H1 (cell line): ENCODE measurements at regions not wholly inside any gene's neighbourhood (a gene's known extent, or its start where the extent isn't known, plus 50 kb on each side); places are given as distances from the start of the nearest gene placed in this dataset.

Source experiments
- CTCF ChIA-PET: fragments of 300-600 bp; sonication (Branson Sonifier 250); formaldehyde crosslinking; loops from one replicate; lab custom pipeline; 2021; ENCODE audit not compliant: partially characterized antibody; lab: Charles Lee
- POLR2A ChIA-PET: fragments of 300-600 bp; sonication (Branson Sonifier 250); formaldehyde crosslinking; loops from one replicate; lab custom pipeline; 2021; ENCODE audit warnings: inconsistent platforms; ENCODE audit not compliant: partially characterized antibody; lab: Charles Lee
- DNase-seq, 2 experiments: peaks; one replicate each; pipeline versions ENCODE4 v3.0.0 to v3.0.0-alpha.2; 2010 to 2022; ENCODE audit warnings: low spot score in 2 of 2, low read depth in 1 of 2, mixed read lengths in 1 of 2
- FAIRE-seq: peaks from 2 replicates; lab custom pipeline; 2011; peaks lifted over from hg19 to GRCh38; lab: Jason Lieb, UNC
- H2AFZ ChIP-seq: 2 replicates; pipeline ENCODE4 v1.8.1; 2012; ENCODE audit warnings: low read length, inconsistent platforms
- H2AK5ac ChIP-seq: 2 replicates; pipeline ENCODE4 v1.6.1; 2013; ENCODE audit warnings: low read depth, low read length
- H2BK120ac ChIP-seq: replicated peaks from 2 replicates; pipeline ENCODE3; 2013; ENCODE audit warnings: low read depth, low read length, inconsistent platforms
- H2BK12ac ChIP-seq: 2 replicates; pipeline ENCODE4 v1.6.1; 2013; ENCODE audit warnings: low read depth, low read length
- H2BK15ac ChIP-seq: 2 replicates; pipeline ENCODE4 v1.6.1; 2013; ENCODE audit warnings: low read length
- H2BK20ac ChIP-seq: 2 replicates; pipeline ENCODE4 v1.6.1; 2013; ENCODE audit warnings: low read length
- H2BK5ac ChIP-seq: 2 replicates; pipeline ENCODE4 v1.6.1; 2013; ENCODE audit warnings: low read depth, low read length
- H3K14ac ChIP-seq: 2 replicates; pipeline ENCODE4 v1.6.1; 2013; ENCODE audit warnings: inconsistent platforms; ENCODE audit not compliant: insufficient read length
- H3K18ac ChIP-seq: 2 replicates; pipeline ENCODE4 v1.6.1; 2013; ENCODE audit warnings: low read length; ENCODE audit errors: extremely low read depth
- H3K23ac ChIP-seq: 2 replicates; pipeline ENCODE4 v1.6.1; 2013; ENCODE audit warnings: inconsistent platforms; ENCODE audit not compliant: insufficient read length
- H3K23me2 ChIP-seq: 2 replicates; pipeline ENCODE4 v1.6.1; 2013; ENCODE audit warnings: low read depth, low read length
- H3K27ac ChIP-seq: 2 replicates; pipeline ENCODE4 v1.6.1; 2011; ENCODE audit warnings: low read depth, low read length, inconsistent platforms
- H3K27me3 ChIP-seq, 4 experiments: replicated peaks in 1 of 4; 1 replicate in 1 of 4; 2 replicates in 3 of 4; pipeline versions ENCODE4 v1.6.1 to v1.8.1; 2011 to 2013; ENCODE audit warnings: low read length in 3 of 4, mild to moderate bottlenecking in 3 of 4, inconsistent platforms in 2 of 4, mixed read lengths in 2 of 4, moderate library complexity in 1 of 4; ENCODE audit not compliant: control insufficient read depth in 3 of 4, insufficient read depth in 3 of 4; ENCODE audit errors: extremely low read depth in 1 of 4
- H3K36me3 ChIP-seq, 4 experiments: 2 replicates each; pipeline versions ENCODE4 v1.6.1 to v1.8.1; 2011 to 2013; ENCODE audit warnings: mild to moderate bottlenecking in 4 of 4, low read length in 3 of 4, moderate library complexity in 2 of 4, control low read depth in 1 of 4, inconsistent platforms in 1 of 4; ENCODE audit not compliant: insufficient read depth in 4 of 4, control insufficient read depth in 2 of 4
- H3K4ac ChIP-seq: replicated peaks from 2 replicates; pipeline ENCODE3; 2013; ENCODE audit warnings: low read length, low read depth, mixed read lengths, inconsistent platforms; ENCODE audit not compliant: insufficient read length
- H3K4me1 ChIP-seq, 4 experiments: replicated peaks in 1 of 4; 1 replicate in 1 of 4; 2 replicates in 3 of 4; pipeline versions ENCODE4 v1.6.1 to v1.8.1; 2011 to 2013; ENCODE audit warnings: low read length in 3 of 4, inconsistent platforms in 2 of 4, mixed read lengths in 1 of 4; ENCODE audit not compliant: insufficient read depth in 4 of 4, control insufficient read depth in 3 of 4
- H3K4me2 ChIP-seq, 2 experiments: 2 replicates each; pipeline versions ENCODE4 v1.6.1 to v1.8.1; 2011 to 2013; ENCODE audit warnings: low read depth in 2 of 2, low read length in 2 of 2, control low read depth in 1 of 2, inconsistent platforms in 1 of 2, mild to moderate bottlenecking in 1 of 2; ENCODE audit not compliant: insufficient read depth in 1 of 2
- H3K4me3 ChIP-seq, 4 experiments: fragments of 200-600, 300-600 bp in 1 of 4; sonication (generic), shearing (Covaris generic), sonication (Bioruptor Twin) in 1 of 4; 2 replicates each; pipeline versions ENCODE4 v1.5.1 to v1.8.1; 2011 to 2016; ENCODE audit warnings: low read length in 4 of 4, low read depth in 3 of 4, control low read depth in 2 of 4, inconsistent platforms in 2 of 4, mild to moderate bottlenecking in 2 of 4, mixed read lengths in 1 of 4, moderate library complexity in 1 of 4; ENCODE audit not compliant: insufficient read depth in 2 of 4; ENCODE audit errors: extremely low read depth in 1 of 4
- H3K56ac ChIP-seq: replicated peaks from 2 replicates; pipeline ENCODE3; 2013; ENCODE audit warnings: low read depth, mild to moderate bottlenecking, mixed read lengths, low read length, inconsistent platforms; ENCODE audit not compliant: insufficient read length
- H3K79me1 ChIP-seq: 2 replicates; pipeline ENCODE4 v1.6.1; 2013; ENCODE audit warnings: low read depth, low read length, control low read depth
- H3K79me2 ChIP-seq, 2 experiments: 2 replicates each; pipeline versions ENCODE4 v1.6.1 to v1.8.1; 2012 to 2013; ENCODE audit warnings: low read length in 2 of 2, mild to moderate bottlenecking in 2 of 2, inconsistent platforms in 1 of 2; ENCODE audit not compliant: insufficient read depth in 2 of 2, control insufficient read depth in 1 of 2
- H3K9ac ChIP-seq, 4 experiments: replicated peaks in 1 of 4; 1 replicate in 1 of 4; 2 replicates in 3 of 4; pipeline versions ENCODE4 v1.6.1 to v1.8.1; 2011 to 2013; ENCODE audit warnings: low read depth in 3 of 4, low read length in 3 of 4, control low read depth in 2 of 4, mild to moderate bottlenecking in 2 of 4, moderate library complexity in 2 of 4, inconsistent platforms in 1 of 4; ENCODE audit errors: extremely low read depth in 1 of 4
- H3K9me3 ChIP-seq, 2 experiments: 2 replicates each; pipeline versions ENCODE4 v1.6.1 to v1.8.1; 2012 to 2013; ENCODE audit warnings: mild to moderate bottlenecking in 2 of 2, moderate library complexity in 2 of 2, control low read depth in 1 of 2, inconsistent platforms in 1 of 2, low read depth in 1 of 2, low read length in 1 of 2, mixed read lengths in 1 of 2; ENCODE audit not compliant: insufficient read depth in 2 of 2
- H4K20me1 ChIP-seq, 2 experiments: replicated peaks in 1 of 2; 2 replicates each; pipeline versions ENCODE3 to v1.8.1; 2011 to 2013; ENCODE audit warnings: inconsistent platforms in 2 of 2, low read length in 2 of 2, mild to moderate bottlenecking in 1 of 2; ENCODE audit not compliant: insufficient read depth in 2 of 2, control insufficient read depth in 1 of 2
- H4K5ac ChIP-seq: 2 replicates; pipeline ENCODE4 v1.6.1; 2013; ENCODE audit warnings: low read length, low read depth, mixed read lengths, inconsistent platforms; ENCODE audit not compliant: insufficient read length
- H4K8ac ChIP-seq: 2 replicates; pipeline ENCODE4 v1.8.0; 2013; ENCODE audit warnings: mild to moderate bottlenecking, moderate library complexity, low read length, inconsistent platforms; ENCODE audit not compliant: insufficient read depth; ENCODE audit errors: extremely low read depth
- H4K91ac ChIP-seq: replicated peaks from 2 replicates; pipeline ENCODE3; 2013; ENCODE audit warnings: low read length, mixed read lengths, inconsistent platforms; ENCODE audit not compliant: insufficient read length
- RAD21 ChIP-seq, 2 experiments: IDR thresholded peaks in 1 of 2; conservative IDR thresholded peaks in 1 of 2; 2 replicates each; pipeline ENCODE4 v1.6.1; 2011; ENCODE audit warnings: low read depth in 2 of 2, low read length in 2 of 2, improper control_type of control experiment in 1 of 2, inconsistent platforms in 1 of 2, mild to moderate bottlenecking in 1 of 2, moderate library complexity in 1 of 2
- SP2 ChIP-seq: IDR thresholded peaks from 2 replicates; pipeline ENCODE4 v1.6.1; 2012; ENCODE audit warnings: mild to moderate bottlenecking, low read length, inconsistent platforms
- WGBS, 2 experiments: shearing (Covaris generic) in 1 of 2; methylation state at CpG; one replicate each; pipeline versions ENCODE4 v1.1.6 to v1.1.7; 2013 to 2015; ENCODE audit warnings: low lambda C conversion rate in 2 of 2, mixed read lengths in 2 of 2, inconsistent platforms in 1 of 2, low coverage in 1 of 2, missing lambda C conversion rate in 1 of 2; ENCODE audit not compliant: insufficient replicate concordance in 2 of 2, insufficient coverage in 1 of 2, insufficient read length in 1 of 2; ENCODE audit errors: extremely low coverage in 1 of 2, missing lambda C conversion rate in 1 of 2; 5-methylcytosine and 5-hydroxymethylcytosine counted together

GRCh38 chr6:42505385-42505718 lies 53.6 kb upstream of the TRERF1 start:
- H3K56ac ChIP-seq: no peak overlapping the region
- no peak overlapping the region for H2BK120ac ChIP-seq
- H2BK15ac ChIP-seq: no peak overlapping the region
- FAIRE-seq (no peak), DNase-seq (no peak)
- H4K91ac ChIP-seq: no peak overlapping the region
- H3K36me3 ChIP-seq: no peaks in the 10 kb centered on the region
- ChIA-PET POLR2A (no interaction called here), CTCF (interaction anchor here (1.6 to 2.8 kb wide), 2 partner anchors 27 to 244 kb away, joined by 5 to 9 read pairs; no protein-coding TSS in a partner anchor)
- H4K8ac ChIP-seq: no peak overlapping the region
- no peak overlapping the region for H3K27ac ChIP-seq
- H3K23me2 ChIP-seq: no peaks in the 10 kb centered on the region
- H2AK5ac ChIP-seq: no peak overlapping the region
- no peak overlapping the region for H3K4ac ChIP-seq
- H3K9me3 ChIP-seq: no peaks in the 10 kb centered on the region
- no peak overlapping the region for H3K14ac ChIP-seq
- H3K9ac ChIP-seq: no peak overlapping the region
- no peak overlapping the region for H3K4me3 ChIP-seq
- H4K5ac ChIP-seq: no peak overlapping the region
- TF ChIP-seq RAD21 (IDR thresholded peaks at IDR 0.05 in 1 of 2, conservative IDR thresholded peaks at IDR 0.05 in 1 of 2; ENCODE audit: low read depth in 2 of 2, low read length in 2 of 2) (no peak), SP2 (no peak)
- no peak overlapping the region for H3K4me2 ChIP-seq
- no peak overlapping the region for H3K18ac ChIP-seq
- no peak overlapping the region for H3K23ac ChIP-seq
- H2BK20ac ChIP-seq: no peak overlapping the region
- no peak overlapping the region for H2BK12ac ChIP-seq
- 94% methylated on average over 1 of the region's 1 CpG; no CpG with 5 or more reads in 1 of the 2 experiments for WGBS, 2 experiments
- no peaks in the 10 kb centered on the region for H3K27me3 ChIP-seq
- no peak overlapping the region for H2AFZ ChIP-seq
- H2BK5ac ChIP-seq: no peak overlapping the region
- no peaks in the 10 kb centered on the region for H4K20me1 ChIP-seq
- no peaks in the 10 kb centered on the region for H3K79me1 ChIP-seq
- no peaks in the 10 kb centered on the region for H3K4me1 ChIP-seq
- H3K79me2 ChIP-seq: no peaks in the 10 kb centered on the region
